ENCODE measurements at regions not wholly inside any gene's neighbourhood (a gene's known extent, or its start where the extent isn't known, plus 50 kb on each side); places are given as distances from the start of the nearest gene placed in this dataset.

- TF ChIP-seq CTCF (IDR thresholded peaks at IDR 0.05 in 8 of 11, conservative IDR thresholded peaks at IDR 0.05 in 3 of 11), result no peak
- TF ChIP-seq POLR2AphosphoS5 (IDR thresholded peaks at IDR 0.05), result no peak
- TF ChIP-seq POLR2A (IDR thresholded peaks at IDR 0.05), result no peak
Observed at GRCh38 chr2:5940596-5941535, 248.7 kb downstream of the SOX11 start.

Data from spleen (tissue), 7 donors.